GM10266 (cell line): ENCODE measurements at regions not wholly inside any gene's neighbourhood (a gene's known extent, or its start where the extent isn't known, plus 50 kb on each side); places are given as distances from the start of the nearest gene placed in this dataset.

Experiments used
- DNase-seq: peaks from one replicate; pipeline ENCODE4 v3.0.0; 2012; ENCODE audit errors: extremely low spot score
- CTCF ChIP-seq: IDR thresholded peaks from 2 replicates; pipeline ENCODE4 v1.5.1; 2012; ENCODE audit warnings: mild to moderate bottlenecking, low read depth; ENCODE audit not compliant: control insufficient read depth, insufficient read depth; ENCODE audit errors: missing control alignments

- DNase-seq, result no peak
- no peak for TF ChIP-seq CTCF
Measured at GRCh38 chr5:74167930-74168315, 472.6 kb downstream of the ENC1 start.

GRCh38 chr5:74167206-74167929 lies 473.2 kb downstream of the ENC1 start:
- no peak for DNase-seq
- TF ChIP-seq CTCF, result no peak

GRCh38 chr5:74166064-74166463 lies 474.5 kb downstream of the ENC1 start:
- no peak for DNase-seq
- no peak for TF ChIP-seq CTCF

GRCh38 chr5:74164725-74165235 lies 475.7 kb downstream of the ENC1 start:
- DNase-seq, result no peak
- TF ChIP-seq CTCF, result no peak

- DNase-seq, result no peak
- no peak for TF ChIP-seq CTCF
Measured at GRCh38 chr5:74162524-74162923, 478.0 kb downstream of the ENC1 start.

- DNase-seq, result no peak
- no peak for TF ChIP-seq CTCF
Measured at GRCh38 chr5:74161170-74161569, 479.4 kb downstream of the ENC1 start.

GRCh38 chr5:74156728-74157383 lies 483.7 kb downstream of the ENC1 start:
- no peak for DNase-seq
- TF ChIP-seq CTCF, result no peak
